HL-60/S4 treated with retinoic acid at 250 ng/mL for 4 days and 3 days (cell line): ENCODE measurements at regions not wholly inside any gene's neighbourhood (a gene's known extent, or its start where the extent isn't known, plus 50 kb on each side); places are given as distances from the start of the nearest gene placed in this dataset.
"Not testable (repeated sequence)": the region's sequence is repeated elsewhere in the genome, so short reads cannot be mapped to it uniquely, and the experiment has no call there.

Source experiments
- in situ Hi-C: fragments of 300-500 bp; cut with MboI; formaldehyde crosslinking; loops from 2 replicates; pipeline ENCODE4 v1.7.0; 2022; ENCODE audit warnings: low sequenced_read_pairs

DNA sequence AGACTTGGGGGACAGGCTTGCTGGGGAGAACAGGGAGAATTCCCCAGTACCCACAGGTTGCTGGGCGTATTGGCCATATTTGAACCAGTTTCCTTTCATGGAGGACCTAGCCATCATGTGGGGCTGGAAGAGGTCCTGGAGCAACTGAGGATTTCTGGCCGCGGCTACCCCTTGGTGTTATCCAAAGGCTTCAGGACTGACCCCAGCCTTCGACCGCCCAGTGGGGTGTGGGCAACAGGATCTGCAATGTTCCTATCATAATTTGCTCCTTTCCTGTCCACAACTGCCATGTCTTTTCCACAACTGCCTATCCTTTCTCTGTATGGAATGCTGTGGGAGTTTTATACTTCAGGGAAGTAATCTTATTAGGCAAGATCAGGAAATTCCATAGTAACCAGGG is 1053.6 kb upstream of the SLC39A10 start:
- in situ Hi-C loops = no loop called here

DNA sequence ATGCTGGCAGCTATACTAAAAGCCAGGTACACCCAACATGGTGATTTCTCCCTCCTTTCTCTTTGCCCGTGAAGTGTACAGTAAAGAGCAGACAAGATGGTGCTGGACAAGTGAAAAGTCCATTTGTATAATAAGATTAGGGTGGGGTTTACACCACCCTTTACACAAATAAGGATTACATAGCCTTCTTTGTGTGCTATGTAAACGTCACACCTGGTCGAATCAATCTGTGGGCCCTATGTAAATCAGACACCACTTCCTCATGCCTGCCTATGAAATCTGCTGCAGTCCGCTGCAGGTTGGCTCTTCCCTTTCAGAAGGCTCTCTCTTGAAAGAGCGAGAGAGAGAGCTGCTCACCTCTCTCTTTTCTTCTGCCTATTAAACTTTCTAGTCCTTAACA is 1054.3 kb upstream of the SLC39A10 start:
- in situ Hi-C loops = no loop called here

DNA sequence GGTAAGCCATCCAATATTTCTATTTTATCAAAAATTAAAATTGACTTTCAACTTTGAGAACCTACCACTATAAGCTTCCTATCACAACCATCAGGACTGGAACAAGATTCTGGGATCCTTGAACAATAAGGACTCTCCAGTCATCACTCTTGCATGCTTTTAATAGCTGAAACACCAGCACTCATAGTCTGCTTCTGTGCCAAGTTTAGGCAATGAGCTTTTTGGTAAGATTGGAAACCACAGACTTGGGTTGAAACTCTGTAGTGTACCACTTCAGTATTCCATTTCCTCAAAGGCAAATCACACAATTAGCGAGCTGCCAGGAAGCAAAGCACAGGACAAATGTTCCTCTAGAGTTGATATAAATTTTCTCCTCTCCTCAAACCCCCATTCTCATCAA is 1065.8 kb upstream of the SLC39A10 start:
- in situ Hi-C loops = no loop called here

DNA sequence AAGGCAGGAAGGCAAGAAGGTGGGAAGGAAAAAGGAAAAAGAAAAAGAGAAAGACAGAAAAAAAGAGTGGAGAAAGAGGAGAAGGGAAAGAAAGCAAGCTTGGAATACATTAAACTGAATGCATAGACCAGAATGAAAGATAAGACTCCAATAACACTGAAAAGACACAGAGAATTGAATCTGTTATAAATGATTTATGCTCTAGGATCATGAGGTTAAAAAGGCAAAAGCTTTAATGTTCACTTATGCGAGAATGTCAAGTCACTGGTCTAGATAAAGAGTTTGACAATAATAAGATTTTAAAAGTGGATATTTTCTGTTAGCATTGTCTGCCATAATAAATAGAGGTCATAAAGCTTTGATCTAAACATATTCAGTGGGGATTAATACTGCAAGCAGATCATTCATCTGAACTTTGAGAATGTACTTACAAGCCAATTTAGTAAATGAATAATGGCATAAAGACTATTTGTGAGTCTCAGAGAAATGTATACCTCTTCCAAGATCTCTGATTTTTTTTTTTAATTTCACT is 1069.2 kb upstream of the SLC39A10 start:
- in situ Hi-C loops = no loop called here

DNA sequence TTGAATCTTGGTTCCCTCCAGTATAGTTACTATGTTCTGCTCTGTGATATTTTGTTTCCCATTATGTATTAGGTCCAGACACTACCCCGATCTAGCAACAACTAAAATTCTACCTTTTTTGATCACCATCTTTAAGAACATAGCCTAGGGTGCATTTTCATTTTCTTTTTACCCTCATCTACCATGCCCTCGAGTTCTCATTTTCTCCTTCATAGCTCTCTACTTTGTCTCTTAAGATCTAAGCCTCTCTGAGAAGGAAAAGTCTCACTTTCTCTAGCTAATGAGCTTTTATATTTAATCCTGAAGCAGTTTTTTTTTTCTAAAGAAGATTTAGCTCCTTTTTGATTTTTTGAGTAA is 1089.4 kb upstream of the SLC39A10 start:
- in situ Hi-C loops = no loop called here

DNA sequence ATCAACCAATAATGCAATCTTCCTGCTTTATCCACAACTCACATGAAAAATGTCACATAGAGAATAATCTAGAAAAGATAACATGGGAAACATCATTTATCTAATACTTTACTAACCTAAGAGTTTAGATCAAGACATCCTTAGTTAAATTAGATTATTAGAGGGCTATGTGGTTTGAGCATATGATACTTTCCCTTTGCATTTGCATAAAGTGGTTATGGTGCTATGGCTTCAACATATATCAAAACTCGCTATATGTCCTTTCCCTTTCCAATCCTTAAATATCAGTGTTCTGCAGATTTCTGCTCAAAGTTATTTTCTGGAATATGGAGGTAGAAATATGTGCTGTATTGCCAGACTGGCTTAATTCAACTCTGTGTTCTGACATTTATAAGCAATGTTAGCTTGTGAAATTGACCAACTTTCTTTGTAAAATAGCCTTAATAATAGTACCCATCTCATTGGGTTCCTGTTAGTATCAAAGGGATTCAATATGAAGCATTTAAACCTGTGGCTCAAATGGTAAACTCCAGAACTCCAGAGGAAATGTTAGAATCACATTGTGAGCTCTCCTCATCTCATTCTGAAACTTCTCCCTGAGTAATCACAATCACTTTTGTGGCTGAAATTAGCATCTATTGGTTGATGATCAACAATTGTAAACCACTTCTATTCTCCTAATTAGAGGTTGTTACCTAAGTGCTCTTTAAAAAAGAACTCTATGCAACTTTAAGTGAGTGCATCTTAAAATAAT is 1089.9 kb upstream of the SLC39A10 start:
- in situ Hi-C loops = no loop called here

DNA sequence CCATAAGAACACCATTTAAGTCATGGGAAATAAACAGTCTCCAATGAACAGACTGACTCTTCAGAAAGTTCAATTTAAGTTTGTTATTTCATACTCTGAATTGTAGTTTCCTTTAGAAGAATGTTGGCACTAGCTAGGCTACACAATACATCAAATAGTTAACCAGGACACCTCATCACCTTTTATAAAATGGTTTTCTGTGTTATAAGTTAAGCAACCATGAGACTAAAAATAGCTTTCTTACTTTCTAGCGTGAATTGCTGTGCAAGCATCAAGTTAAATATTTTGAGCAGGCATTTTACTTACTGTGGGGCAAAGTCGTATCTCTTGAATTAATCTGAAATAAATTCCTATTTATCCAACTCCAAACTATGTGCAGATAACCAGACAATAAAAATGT is 1092.6 kb upstream of the SLC39A10 start:
- in situ Hi-C loops = no loop called here

DNA sequence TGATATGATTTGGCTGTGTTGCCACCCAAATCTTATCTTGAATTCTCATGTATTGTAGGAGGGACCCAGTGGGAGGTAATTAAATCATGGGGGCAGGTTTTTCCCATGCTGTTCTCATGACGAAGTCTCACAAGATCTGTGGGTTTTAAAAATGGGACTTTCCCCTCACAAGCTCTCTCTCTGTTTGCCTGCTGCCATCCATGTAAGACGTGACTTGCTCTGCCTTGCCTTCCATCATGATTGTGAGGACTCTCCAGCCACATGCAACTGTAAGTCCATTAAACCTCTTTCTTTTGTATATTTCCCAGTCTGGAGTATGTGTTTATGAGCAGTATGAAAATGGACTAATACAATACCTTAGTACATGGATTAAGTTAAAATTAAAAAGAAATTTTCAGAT is 1094.7 kb upstream of the SLC39A10 start:
- in situ Hi-C loops = no loop called here

DNA sequence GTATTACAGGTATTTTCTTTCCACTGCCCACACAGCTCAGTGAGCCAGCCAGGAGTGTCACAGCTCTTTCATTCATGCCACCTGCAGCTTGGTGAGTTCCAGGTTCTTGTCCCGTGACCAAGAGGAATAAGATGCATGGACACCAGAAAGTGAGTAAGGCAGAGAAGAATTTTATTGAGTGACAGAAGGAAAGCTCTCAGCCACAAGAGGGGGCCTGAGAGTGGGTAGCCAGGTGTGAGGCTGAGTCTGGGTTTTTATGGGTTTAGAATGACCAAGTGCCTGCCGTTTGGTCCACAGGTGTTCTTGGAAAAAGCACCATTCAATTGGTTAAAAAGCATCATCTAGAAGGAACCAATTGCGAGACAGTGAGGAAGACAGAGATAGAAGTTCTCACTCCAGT is 1097.1 kb upstream of the SLC39A10 start:
- in situ Hi-C loops = no loop called here

DNA sequence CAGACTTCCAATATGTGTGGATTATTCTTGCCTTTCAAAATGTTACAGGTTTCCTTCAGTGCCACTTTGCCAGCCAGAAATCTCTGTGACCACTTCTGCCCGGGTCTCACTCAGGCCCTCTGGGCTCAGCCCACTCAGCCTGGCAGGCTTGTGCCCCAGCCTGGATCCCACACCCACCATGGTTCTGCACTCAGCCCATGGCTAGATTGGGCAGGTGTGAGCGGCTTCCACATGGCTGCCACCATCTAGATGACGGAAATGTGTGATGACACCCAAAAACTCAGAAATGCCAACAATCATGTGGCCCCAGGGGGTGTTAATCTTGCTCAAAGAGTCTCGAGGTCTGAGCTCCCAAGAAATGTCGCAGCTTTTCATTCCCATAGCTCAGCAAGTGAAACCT is 1097.5 kb upstream of the SLC39A10 start:
- in situ Hi-C loops = no loop called here

DNA sequence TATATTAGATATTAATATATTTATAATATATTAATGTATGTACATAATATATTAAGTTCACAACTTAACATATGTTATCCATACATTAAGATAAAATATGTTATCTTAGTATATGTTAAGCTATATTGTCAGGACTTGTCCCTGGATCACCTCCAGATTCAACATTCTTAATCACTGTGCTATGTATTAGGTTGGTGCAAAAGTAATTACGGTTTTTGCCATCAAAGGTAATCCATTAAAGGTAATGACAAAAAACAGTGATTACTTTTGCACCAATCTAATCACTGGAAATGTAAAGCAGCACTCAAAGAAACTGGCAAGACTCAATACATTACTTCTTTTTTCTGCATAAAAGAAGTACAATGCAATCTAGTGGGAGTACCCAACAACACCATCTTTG is 1099.0 kb upstream of the SLC39A10 start:
- in situ Hi-C loops = no loop called here

DNA sequence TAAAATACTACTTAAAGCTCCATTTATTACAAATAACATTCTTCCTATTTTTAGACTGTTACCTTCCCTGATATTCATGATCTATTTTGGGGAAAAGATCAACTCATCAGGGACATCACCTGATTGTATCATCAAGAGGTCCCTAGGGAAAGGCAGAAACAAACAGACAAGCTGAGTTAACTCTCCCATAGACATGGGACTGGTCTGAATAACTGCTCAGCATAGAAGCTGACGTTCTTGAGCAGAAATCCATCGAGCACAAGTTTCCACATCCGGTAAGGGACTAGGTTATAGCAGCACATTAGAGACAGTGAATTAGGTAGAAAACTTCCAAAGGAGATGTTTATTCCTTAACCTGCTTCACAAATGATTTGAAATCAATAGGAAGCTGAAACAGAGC is 1100.4 kb upstream of the SLC39A10 start:
- in situ Hi-C loops = no loop called here

DNA sequence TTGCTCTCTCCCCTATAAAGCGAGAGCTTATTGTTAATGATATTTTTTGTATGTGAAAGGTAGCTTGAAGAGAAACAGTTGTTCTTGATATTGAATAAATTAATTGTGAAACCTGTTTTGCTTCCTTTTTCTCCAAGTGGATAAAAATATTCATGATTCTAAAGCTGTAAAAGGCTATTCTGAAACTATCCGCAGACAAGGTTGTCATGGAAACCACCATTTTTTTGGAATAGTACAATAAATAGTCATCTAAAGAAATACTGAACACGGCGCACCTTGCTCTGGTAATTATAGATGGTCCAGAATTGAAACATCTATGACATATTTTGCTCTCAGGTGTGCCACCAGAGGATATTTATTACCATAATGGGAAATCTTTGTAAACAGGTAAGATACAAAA is 1103.0 kb upstream of the SLC39A10 start:
- in situ Hi-C loops = no loop called here

DNA sequence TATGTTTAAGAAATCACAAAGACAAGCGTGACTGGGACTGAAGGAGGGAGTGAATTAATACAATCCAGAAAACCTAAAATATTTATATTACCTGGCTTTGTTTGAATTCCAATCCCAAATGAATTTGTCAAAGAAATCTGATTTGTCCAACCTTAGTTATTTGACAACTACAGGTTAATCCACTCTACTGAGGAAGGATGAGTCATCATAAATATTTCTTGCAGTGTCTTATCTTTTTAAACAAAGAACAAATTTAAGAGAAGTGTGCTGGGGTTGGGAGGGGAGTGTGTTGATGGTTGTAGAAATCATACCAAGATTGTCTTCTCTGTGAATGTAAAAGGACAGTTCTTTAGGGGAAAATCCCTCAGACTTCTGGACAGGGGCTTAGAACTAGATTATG is 1106.3 kb upstream of the SLC39A10 start:
- in situ Hi-C loops = no loop called here

DNA sequence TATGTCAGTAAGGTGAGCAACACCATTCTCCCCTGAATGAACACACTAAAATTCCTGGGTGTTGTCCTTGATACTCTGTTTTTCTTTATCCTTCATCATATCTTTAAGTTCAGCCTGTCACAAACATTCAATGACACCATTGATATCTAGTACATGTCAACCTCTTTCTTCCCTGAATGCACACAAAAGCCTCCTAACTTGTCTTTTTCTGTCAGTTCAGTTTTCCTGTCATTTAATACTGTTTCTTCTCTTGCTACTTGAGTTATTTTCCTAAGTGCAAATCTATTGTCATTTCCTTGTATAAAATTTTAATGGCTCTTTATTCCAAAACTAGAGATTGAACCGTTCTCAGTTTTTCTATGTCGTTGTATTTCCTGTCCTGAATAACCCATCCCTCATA is 1107.6 kb upstream of the SLC39A10 start:
- in situ Hi-C loops = no loop called here

DNA sequence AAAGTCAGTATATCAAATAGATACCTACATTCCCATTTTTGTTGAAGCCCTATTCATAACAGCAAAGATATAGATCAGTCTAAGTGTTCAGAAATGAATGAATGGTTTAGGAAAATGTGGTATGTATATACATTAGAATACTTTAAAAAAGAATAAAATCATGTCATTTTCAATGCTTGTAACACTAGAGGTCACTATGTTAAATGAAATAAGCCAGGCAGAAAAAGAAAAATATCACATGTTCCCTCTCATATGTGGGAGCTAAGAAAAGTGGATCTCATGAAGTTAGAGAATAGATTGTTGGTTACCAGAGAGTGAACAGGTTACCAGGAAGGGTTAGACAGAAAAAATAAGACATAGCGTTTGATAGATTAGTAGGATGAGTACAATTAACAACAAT is 1111.0 kb upstream of the SLC39A10 start:
- in situ Hi-C loops = no loop called here

DNA sequence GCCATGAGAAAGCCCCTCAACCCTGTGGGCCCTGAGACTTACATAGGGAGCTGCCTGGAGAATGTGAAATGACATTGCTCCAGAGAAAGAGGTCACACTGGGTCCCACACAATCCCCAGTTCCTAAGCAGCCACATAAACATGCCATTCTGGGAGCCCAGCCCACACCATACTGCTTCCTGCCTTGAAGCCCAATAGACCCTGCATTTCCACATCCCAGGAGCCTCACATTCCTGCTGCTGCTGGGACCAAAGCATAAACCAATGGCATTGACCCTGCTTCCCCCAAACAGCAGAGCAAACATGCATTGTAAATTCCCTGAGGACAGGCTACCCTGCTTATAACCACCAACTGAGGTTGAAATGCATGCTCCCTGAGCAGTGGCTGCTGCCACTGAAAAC is 1117.6 kb upstream of the SLC39A10 start:
- in situ Hi-C loops = no loop called here

DNA sequence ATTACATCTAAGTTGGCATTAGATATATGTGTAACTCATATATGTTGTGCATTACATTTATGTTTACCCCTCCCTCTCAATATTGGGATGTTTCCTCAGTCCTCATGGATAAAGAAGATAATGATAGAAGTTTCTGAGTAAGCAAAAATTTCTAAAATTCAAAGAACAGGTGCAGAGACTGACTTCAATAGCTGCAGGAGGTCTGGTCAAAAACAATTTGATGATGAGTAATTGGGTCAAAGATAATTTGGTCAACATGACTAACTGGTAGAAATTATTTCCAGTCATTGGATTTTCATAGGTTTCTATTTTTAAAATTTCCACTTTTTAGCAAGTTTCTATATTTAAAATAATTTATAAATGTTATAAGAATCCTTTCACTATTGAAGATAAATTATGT is 1130.9 kb upstream of the SLC39A10 start:
- in situ Hi-C loops = no loop called here

DNA sequence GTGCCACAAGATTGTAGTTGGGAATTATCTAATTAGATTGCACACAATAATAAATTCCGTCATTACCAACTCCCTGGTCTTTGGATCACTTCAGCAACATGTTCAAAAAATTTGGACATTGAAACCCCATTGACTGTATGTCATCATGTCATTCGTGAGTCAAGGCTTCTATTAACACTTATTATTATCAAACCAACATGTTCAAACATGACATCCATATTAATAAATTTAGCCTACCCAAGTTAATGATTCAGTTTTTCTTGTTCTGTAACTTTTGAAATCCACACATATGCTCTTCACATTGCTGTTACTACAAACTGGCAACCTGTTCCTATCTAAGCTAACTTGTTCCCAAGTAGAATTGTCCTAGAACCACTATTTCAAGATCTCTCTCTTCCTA is 1142.7 kb upstream of the SLC39A10 start:
- in situ Hi-C loops = no loop called here

DNA sequence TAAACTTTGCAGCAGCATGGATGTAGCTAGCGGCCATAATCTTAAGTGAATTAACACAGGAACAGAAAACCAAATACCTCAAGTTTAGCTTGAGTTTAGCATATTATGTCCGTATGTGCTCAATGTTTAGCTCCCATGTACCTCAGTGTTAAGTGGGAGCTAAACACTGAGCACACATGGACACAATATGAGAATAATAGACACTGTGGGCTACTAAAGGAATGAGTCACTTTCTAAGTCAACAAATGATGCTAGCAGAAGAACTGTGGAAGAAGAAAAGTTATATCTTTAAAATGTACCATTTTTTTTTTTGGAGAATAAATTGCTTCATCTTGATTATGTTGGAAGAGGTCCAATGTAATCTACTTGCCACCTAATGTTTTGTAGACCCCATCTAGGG is 1146.0 kb upstream of the SLC39A10 start:
- in situ Hi-C loops = not testable (repeated sequence)

DNA sequence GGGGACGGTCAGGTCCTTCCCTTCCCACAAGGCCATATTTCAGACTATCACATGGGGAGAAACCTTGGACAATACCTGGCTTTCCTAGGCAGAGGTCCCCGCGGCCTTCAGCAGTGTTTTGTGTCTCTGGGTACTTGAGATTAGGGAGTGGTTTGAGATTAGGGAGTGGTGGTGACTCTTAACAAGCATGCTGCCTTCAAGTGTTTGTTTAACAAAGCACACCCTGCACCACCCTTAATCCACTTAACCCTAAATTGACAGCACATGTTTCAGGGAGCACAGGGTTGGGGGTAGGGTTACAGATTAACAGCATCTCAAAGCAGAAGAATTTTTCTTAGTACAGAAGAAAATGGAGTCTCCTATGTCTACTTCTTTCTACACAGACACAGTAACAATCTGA is 1152.2 kb upstream of the SLC39A10 start:
- in situ Hi-C loops = not testable (repeated sequence)

DNA sequence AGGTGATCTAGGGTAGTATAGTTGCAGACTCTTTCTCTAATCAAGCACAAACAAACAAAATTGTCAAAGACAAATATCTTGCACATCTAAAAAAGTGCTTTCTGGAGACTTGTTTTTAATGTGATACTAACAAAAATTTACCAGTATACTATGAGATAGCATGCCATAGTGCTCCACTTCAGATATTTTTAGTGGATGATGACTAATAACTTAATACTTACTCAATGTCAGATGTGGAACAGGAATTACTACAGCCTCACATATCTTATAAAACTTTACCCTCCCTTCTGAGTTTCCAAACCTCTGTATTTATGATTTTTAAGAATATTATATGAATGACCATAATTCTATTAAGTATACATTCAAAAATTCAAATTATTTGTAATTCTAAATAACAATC is 1162.0 kb upstream of the SLC39A10 start:
- in situ Hi-C loops = no loop called here

DNA sequence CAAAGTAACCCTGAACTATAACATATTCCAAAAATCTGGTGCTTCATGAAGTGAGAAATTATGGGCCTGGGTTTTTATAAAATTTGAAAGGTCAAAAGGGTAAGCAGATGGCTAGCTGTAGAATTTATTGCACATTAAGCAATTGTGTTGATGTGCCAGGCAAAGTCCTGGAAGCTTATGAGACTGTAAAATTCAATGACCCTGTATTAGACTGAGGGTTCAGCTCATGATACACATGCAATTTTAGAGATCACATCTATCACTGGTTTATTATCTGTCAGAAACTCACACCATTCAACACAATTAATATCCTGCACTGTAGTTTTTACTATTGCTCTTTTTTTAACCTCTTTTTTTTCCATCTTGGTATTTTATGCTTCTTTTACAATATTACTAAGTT is 1162.6 kb upstream of the SLC39A10 start:
- in situ Hi-C loops = no loop called here
